ENCODE measurements at regions not wholly inside any gene's neighbourhood (a gene's known extent, or its start where the extent isn't known, plus 50 kb on each side); places are given as distances from the start of the nearest gene placed in this dataset.

- no peak for TF ChIP-seq CTCF (IDR thresholded peaks at IDR 0.05; ENCODE audit: low read depth, low read length, poor library complexity, severe bottlenecking)
- no peak for TF ChIP-seq EZH2phosphoT487 (IDR thresholded peaks at IDR 0.05; ENCODE audit: borderline replicate concordance, low read length)
These were observed 431.2 kb upstream of the TCF4 start for GRCh38 chr18:56019156-56019555.
